PC-9 (cell line): ENCODE measurements at regions not wholly inside any gene's neighbourhood (a gene's known extent, or its start where the extent isn't known, plus 50 kb on each side); places are given as distances from the start of the nearest gene placed in this dataset.

ENCODE experiments used
- BruUV-seq: library from RNA; stranded (reverse); fragments of 400-500 nt; replicated peaks from 2 replicates; lab custom pipeline; 2021; lab: Mats Ljungman, UMichigan
- CTCF ChIA-PET: fragments of 300-600 bp; sonication (Branson Sonifier 250); formaldehyde crosslinking; loops from one replicate; lab custom pipeline; 2022; ENCODE audit warnings: antibody characterized with exemption; lab: Charles Lee
- POLR2A ChIA-PET: fragments of 300-600 bp; sonication (Branson Sonifier 250); formaldehyde crosslinking; loops from one replicate; lab custom pipeline; 2022; ENCODE audit warnings: antibody characterized with exemption; ENCODE audit not compliant: unreplicated experiment; lab: Charles Lee
- DNase-seq, 2 experiments: peaks; one replicate each; pipeline versions ENCODE4 v3.0.0 to v3.0.0-alpha.2; 2015 to 2022; ENCODE audit warnings: mixed read lengths in 1 of 2
- H2AFZ ChIP-seq: fragments of 200-600 bp; sonication (generic); 2 replicates; pipeline ENCODE4 v1.8.1; 2017; ENCODE audit warnings: antibody characterized with exemption
- H3F3A ChIP-seq: fragments of 200-600 bp; sonication (generic); 2 replicates; pipeline ENCODE4 v1.8.1; 2017; ENCODE audit warnings: antibody characterized with exemption, mild to moderate bottlenecking, low read depth; ENCODE audit not compliant: insufficient read depth
- H3K27ac ChIP-seq: fragments of 200-600 bp; sonication (generic); 2 replicates; pipeline ENCODE4 v1.6.1; 2016; ENCODE audit warnings: mixed run types
- H3K27me3 ChIP-seq: fragments of 200-600 bp; sonication (generic); 2 replicates; pipeline ENCODE4 v1.6.1; 2016; ENCODE audit warnings: low read depth, mixed run types; ENCODE audit not compliant: insufficient read depth
- H3K36me3 ChIP-seq: fragments of 200-600 bp; sonication (generic); 2 replicates; pipeline ENCODE4 v1.6.1; 2016; ENCODE audit warnings: low read depth, mixed run types
- H3K4me1 ChIP-seq: fragments of 200-600 bp; sonication (generic); replicated peaks from 2 replicates; pipeline ENCODE4 v1.6.1; 2016; ENCODE audit warnings: mixed run types; ENCODE audit not compliant: insufficient read depth
- H3K4me2 ChIP-seq: fragments of 200-600 bp; sonication (generic); 2 replicates; pipeline ENCODE4 v1.6.1; 2017; ENCODE audit warnings: mixed run types
- H3K4me3 ChIP-seq: fragments of 200-600 bp; sonication (generic); 2 replicates; pipeline ENCODE4 v1.6.1; 2016; ENCODE audit warnings: mixed run types
- H3K79me2 ChIP-seq: fragments of 200-600 bp; sonication (generic); 2 replicates; pipeline ENCODE4 v1.6.1; 2017; ENCODE audit warnings: low read depth, mixed run types
- H3K9me2 ChIP-seq: fragments of 200-600 bp; sonication (generic); 2 replicates; pipeline ENCODE4 v1.8.1; 2017; ENCODE audit warnings: mild to moderate bottlenecking; ENCODE audit not compliant: insufficient read depth
- H3K9me3 ChIP-seq: fragments of 200-600 bp; sonication (generic); 2 replicates; pipeline ENCODE4 v1.8.1; 2016; ENCODE audit warnings: low read depth; ENCODE audit not compliant: insufficient read depth
- H4K20me1 ChIP-seq: fragments of 200-600 bp; sonication (generic); 2 replicates; pipeline ENCODE4 v1.8.1; 2017; ENCODE audit not compliant: insufficient read depth
- EZH2 ChIP-seq: fragments of 200-600 bp; sonication (generic); IDR thresholded peaks from 2 replicates; pipeline ENCODE4 v1.8.0; 2017; ENCODE audit warnings: antibody characterized with exemption, low read depth
- intact Hi-C: fragments of 100-400 bp; cut with micrococcal nuclease; formaldehyde crosslinking; loops from one replicate; pipeline ENCODE4 v1.10.0; 2022; ENCODE audit not compliant: unreplicated experiment
- TF ChIP-seq, protein P1 (sequence below): fragments of 200-600 bp; sonication (generic); conservative IDR thresholded peaks from 2 replicates; pipeline ENCODE4 v1.6.1; 2017; ENCODE audit warnings: mixed run types, antibody characterized with exemption, mild to moderate bottlenecking, moderate library complexity

DNA sequence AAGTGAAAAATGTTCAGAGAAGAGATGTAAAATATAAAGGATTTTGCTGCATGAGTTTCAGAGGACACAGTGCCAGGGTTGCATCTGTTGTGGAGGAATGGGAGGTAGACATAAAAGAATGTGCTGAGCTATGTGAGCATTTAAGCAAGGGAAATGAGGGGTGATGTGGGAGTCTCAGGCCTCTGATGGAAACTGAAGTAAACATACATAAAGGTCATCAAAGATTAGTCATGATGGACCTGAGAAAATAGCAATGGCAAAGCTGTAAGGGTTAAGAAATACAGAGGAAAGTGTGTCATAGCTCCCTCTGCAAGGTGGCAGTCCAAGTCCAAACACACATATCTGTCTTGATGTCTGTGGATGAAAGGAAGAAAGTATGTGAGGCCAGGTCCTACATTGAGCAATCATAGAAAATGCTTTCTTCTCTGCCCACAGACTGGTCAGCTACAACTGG lies 306.6 kb upstream of the ECI2 start:
- BruUV-seq = no TSS peak
- no peaks in the 10 kb centered on the region for H3K9me2 ChIP-seq
- H3K9me3 ChIP-seq = no peaks in the 10 kb centered on the region
- H3K4me3 ChIP-seq = no peak overlapping the region
- intact Hi-C loops = no loop called here
- ChIA-PET POLR2A (no interaction called here), CTCF (no interaction called here)
- peak overlapping the region; percentile 62 for H3K27ac ChIP-seq
- H3K36me3 ChIP-seq = no peaks in the 10 kb centered on the region
- H3K4me2 ChIP-seq = peak overlapping the region; percentile 23; the same call in 1 of the 2 replicates
- H3K4me1 ChIP-seq = peaks cover 16% of the 10 kb centered on the region; the same call in 1 of the 2 replicates
- no peak overlapping the region for H2AFZ ChIP-seq
- peaks cover 4% of the 10 kb centered on the region; the same call in 1 of the 2 replicates for H3F3A ChIP-seq
- H4K20me1 ChIP-seq = no peaks in the 10 kb centered on the region
- TF ChIP-seq, protein P1, sequence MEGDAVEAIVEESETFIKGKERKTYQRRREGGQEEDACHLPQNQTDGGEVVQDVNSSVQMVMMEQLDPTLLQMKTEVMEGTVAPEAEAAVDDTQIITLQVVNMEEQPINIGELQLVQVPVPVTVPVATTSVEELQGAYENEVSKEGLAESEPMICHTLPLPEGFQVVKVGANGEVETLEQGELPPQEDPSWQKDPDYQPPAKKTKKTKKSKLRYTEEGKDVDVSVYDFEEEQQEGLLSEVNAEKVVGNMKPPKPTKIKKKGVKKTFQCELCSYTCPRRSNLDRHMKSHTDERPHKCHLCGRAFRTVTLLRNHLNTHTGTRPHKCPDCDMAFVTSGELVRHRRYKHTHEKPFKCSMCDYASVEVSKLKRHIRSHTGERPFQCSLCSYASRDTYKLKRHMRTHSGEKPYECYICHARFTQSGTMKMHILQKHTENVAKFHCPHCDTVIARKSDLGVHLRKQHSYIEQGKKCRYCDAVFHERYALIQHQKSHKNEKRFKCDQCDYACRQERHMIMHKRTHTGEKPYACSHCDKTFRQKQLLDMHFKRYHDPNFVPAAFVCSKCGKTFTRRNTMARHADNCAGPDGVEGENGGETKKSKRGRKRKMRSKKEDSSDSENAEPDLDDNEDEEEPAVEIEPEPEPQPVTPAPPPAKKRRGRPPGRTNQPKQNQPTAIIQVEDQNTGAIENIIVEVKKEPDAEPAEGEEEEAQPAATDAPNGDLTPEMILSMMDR = no peak
- no peak for TF ChIP-seq EZH2
- peak in 1 of 2 experiments; percentile 79 for DNase-seq
- no peaks in the 10 kb centered on the region for H3K27me3 ChIP-seq
- no peaks in the 10 kb centered on the region for H3K79me2 ChIP-seq

DNA sequence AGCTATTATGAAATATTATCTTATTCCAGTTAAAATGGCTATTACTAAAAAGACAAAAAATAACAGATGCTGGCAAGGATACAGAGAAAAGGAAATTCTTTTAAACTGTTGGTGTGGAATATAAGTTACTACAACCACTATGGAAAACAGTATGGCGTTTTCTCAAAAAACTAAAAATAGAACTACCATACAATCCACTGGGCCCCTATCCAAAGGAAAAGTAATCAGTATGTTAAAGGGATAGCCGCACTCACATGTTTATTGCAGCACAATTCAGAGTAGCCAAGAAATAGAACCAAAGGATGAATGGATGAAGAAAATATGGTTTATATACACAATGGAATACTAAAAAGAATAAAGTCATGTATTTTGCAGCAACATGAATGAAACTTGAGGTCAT lies 303.8 kb upstream of the ECI2 start:
- H3K4me2 ChIP-seq = no peak overlapping the region
- CTCF ChIA-PET = no interaction called here
- H4K20me1 ChIP-seq = no peaks in the 10 kb centered on the region
- no peaks in the 10 kb centered on the region for H3K9me3 ChIP-seq
- intact Hi-C loops = no loop called here
- H3K4me3 ChIP-seq = no peak overlapping the region
- H3K79me2 ChIP-seq = no peaks in the 10 kb centered on the region
- H3F3A ChIP-seq = peaks cover 4% of the 10 kb centered on the region; the same call in 1 of the 2 replicates
- no peaks in the 10 kb centered on the region for H3K9me2 ChIP-seq
- no TSS peak for BruUV-seq
- DNase-seq = no peak
- no peak overlapping the region for H3K27ac ChIP-seq
- POLR2A ChIA-PET = interaction anchor here (0.7 kb wide), 1 partner anchor 360 kb away, joined by 6 read pairs; no protein-coding TSS in a partner anchor
- no peaks in the 10 kb centered on the region for H3K27me3 ChIP-seq
- peaks cover 14% of the 10 kb centered on the region; the same call in 1 of the 2 replicates for H3K4me1 ChIP-seq
- H2AFZ ChIP-seq = no peak overlapping the region
- no peaks in the 10 kb centered on the region for H3K36me3 ChIP-seq
- no peak for TF ChIP-seq EZH2
- TF ChIP-seq, protein P1 = no peak

GRCh38 chr6:4437342-4437741 lies 302.0 kb upstream of the ECI2 start:
- Histone ChIP-seq H4K20me1 (no peaks in the 10 kb centered on the region), H3K4me2 (no peak overlapping the region), H3K9me3 (no peaks in the 10 kb centered on the region), H3K27ac (no peak overlapping the region), H3F3A (peaks cover 3% of the 10 kb centered on the region; the same call in 1 of the 2 replicates), H3K4me1 (peaks cover 11% of the 10 kb centered on the region; the same call in 1 of the 2 replicates), H3K27me3 (no peaks in the 10 kb centered on the region), H3K9me2 (no peaks in the 10 kb centered on the region), H3K4me3 (no peak overlapping the region), H2AFZ (no peak overlapping the region), H3K36me3 (no peaks in the 10 kb centered on the region), H3K79me2 (no peaks in the 10 kb centered on the region)
- intact Hi-C loops = no loop called here
- CTCF ChIA-PET = no interaction called here
- no peak for DNase-seq
- POLR2A ChIA-PET = no interaction called here
- no TSS peak for BruUV-seq
- TF ChIP-seq EZH2 = no peak
- TF ChIP-seq, protein P1 = no peak
